ENCODE measurements at regions not wholly inside any gene's neighbourhood (a gene's known extent, or its start where the extent isn't known, plus 50 kb on each side); places are given as distances from the start of the nearest gene placed in this dataset.
"Not testable (repeated sequence)": the region's sequence is repeated elsewhere in the genome, so short reads cannot be mapped to it uniquely, and the experiment has no call there.

- no peak for ATAC-seq (ENCODE audit: poor library complexity)
- no peak for DNase-seq
- intact Hi-C loops (cut with DNase I), result loop anchor here (5.0 kb wide), 3 partner anchors 416 to 561 kb away; no protein-coding TSS in a partner anchor
Observed at GRCh38 chr3:66817951-66818557, 180.1 kb upstream of the KBTBD8 start.

GRCh38 chr3:66819993-66820501 is 178.1 kb upstream of the KBTBD8 start:
- intact Hi-C loops (cut with DNase I), result loop anchor here (5.0 kb wide), 3 partner anchors 418 to 563 kb away; no protein-coding TSS in a partner anchor
- DNase-seq, result no peak
- ATAC-seq (ENCODE audit: poor library complexity), result no peak

GRCh38 chr3:66822186-66823008 is 175.7 kb upstream of the KBTBD8 start:
- DNase-seq, result no peak
- ATAC-seq (ENCODE audit: poor library complexity), result peak; percentile 81

GRCh38 chr3:66823009-66823397 is 175.1 kb upstream of the KBTBD8 start:
- ATAC-seq (ENCODE audit: poor library complexity) (no peak), DNase-seq (no peak)
- intact Hi-C loops (cut with DNase I), result no loop called here

More at GRCh38 chr3:66822186-66823008, 175.7 kb upstream of the KBTBD8 start:
- intact Hi-C loops (cut with DNase I), result no loop called here

GRCh38 chr3:66823532-66823931 is 174.6 kb upstream of the KBTBD8 start:
- ATAC-seq (ENCODE audit: poor library complexity), result no peak
- no peak for DNase-seq
- intact Hi-C loops (cut with DNase I), result no loop called here

GRCh38 chr3:66825375-66825774 is 172.7 kb upstream of the KBTBD8 start:
- intact Hi-C loops (cut with DNase I), result no loop called here
- DNase-seq (no peak), ATAC-seq (ENCODE audit: poor library complexity) (no peak)

- DNase-seq, result no peak
- intact Hi-C loops (cut with DNase I), result no loop called here
- no peak for ATAC-seq (ENCODE audit: poor library complexity)
Observed at GRCh38 chr3:66827726-66828125, 170.4 kb upstream of the KBTBD8 start.

- intact Hi-C loops (cut with DNase I), result no loop called here
- ATAC-seq (ENCODE audit: poor library complexity) (no peak), DNase-seq (no peak)
Observed at GRCh38 chr3:66828303-66828702, 169.8 kb upstream of the KBTBD8 start.

GRCh38 chr3:66830301-66830700 is 167.8 kb upstream of the KBTBD8 start:
- ATAC-seq (ENCODE audit: poor library complexity), result no peak
- DNase-seq, result no peak
- intact Hi-C loops (cut with DNase I), result no loop called here

- no peak for DNase-seq
- intact Hi-C loops (cut with DNase I), result no loop called here
- no peak for ATAC-seq (ENCODE audit: poor library complexity)
Observed at GRCh38 chr3:66831931-66832330, 166.2 kb upstream of the KBTBD8 start.

- DNase-seq, result no peak
- no peak for ATAC-seq (ENCODE audit: poor library complexity)
- intact Hi-C loops (cut with DNase I), result no loop called here
Observed at GRCh38 chr3:66836363-66837152, 161.5 kb upstream of the KBTBD8 start.

- intact Hi-C loops (cut with DNase I), result no loop called here
- no peak for ATAC-seq (ENCODE audit: poor library complexity)
- DNase-seq, result no peak
Observed at GRCh38 chr3:66838704-66839103, 159.4 kb upstream of the KBTBD8 start.

- no peak for DNase-seq
- intact Hi-C loops (cut with DNase I), result no loop called here
- no peak for ATAC-seq (ENCODE audit: poor library complexity)
Observed at GRCh38 chr3:66839508-66839907, 158.6 kb upstream of the KBTBD8 start.

- intact Hi-C loops (cut with DNase I); DNase-seq; ATAC-seq (ENCODE audit: poor library complexity): not testable (repeated sequence)
Observed at GRCh38 chr3:66842761-66843464, 155.2 kb upstream of the KBTBD8 start.

GRCh38 chr3:66851894-66852613 is 146.1 kb upstream of the KBTBD8 start:
- DNase-seq, result no peak
- ATAC-seq (ENCODE audit: poor library complexity), result no peak
- intact Hi-C loops (cut with DNase I), result no loop called here

GRCh38 chr3:66854601-66855151 is 143.4 kb upstream of the KBTBD8 start:
- intact Hi-C loops (cut with DNase I), result no loop called here
- DNase-seq, result no peak
- ATAC-seq (ENCODE audit: poor library complexity), result no peak

- ATAC-seq (ENCODE audit: poor library complexity), result no peak
- intact Hi-C loops (cut with DNase I), result no loop called here
- no peak for DNase-seq
Observed at GRCh38 chr3:66856533-66856932, 141.6 kb upstream of the KBTBD8 start.

Data from Right ventricle myocardium superior (tissue), 1 donor.